Uterus (tissue), 3 donors: ENCODE measurements at regions not wholly inside any gene's neighbourhood (a gene's known extent, or its start where the extent isn't known, plus 50 kb on each side); places are given as distances from the start of the nearest gene placed in this dataset.

Experiments
- DNase-seq, 2 donors: peaks; one replicate each; pipeline ENCODE4 v3.0.0-alpha.2; 2019 to 2020
- H3K27ac ChIP-seq, 2 donors: fragments of 200-600 bp; sonication (generic); 1 replicate in 1 of 2; 2 replicates in 1 of 2; pipeline ENCODE4 v1.5.1; 2016 to 2018
- H3K27me3 ChIP-seq, 2 donors: fragments of 200-600 bp; sonication (generic); one replicate each; pipeline ENCODE4 v1.5.1; 2018 to 2019; ENCODE audit warnings: control low read depth in 1 of 2
- H3K36me3 ChIP-seq, 2 donors: fragments of 200-600 bp; sonication (generic); one replicate each; pipeline ENCODE4 v1.5.1; 2019; ENCODE audit warnings: control low read depth in 1 of 2
- H3K4me1 ChIP-seq, 2 donors: fragments of 200-600 bp; sonication (generic); one replicate each; pipeline ENCODE4 v1.5.1; 2018 to 2019; ENCODE audit warnings: control low read depth in 1 of 2
- H3K4me3 ChIP-seq, 2 donors: fragments of 200-600 bp; sonication (generic); 1 replicate in 1 of 2; 2 replicates in 1 of 2; pipeline ENCODE4 v1.5.1; 2018 to 2019; ENCODE audit warnings: mild to moderate bottlenecking in 1 of 2
- H3K9me3 ChIP-seq, 2 donors: fragments of 200-600 bp; sonication (generic); one replicate each; pipeline ENCODE4 v1.5.1; 2019; ENCODE audit warnings: control low read depth in 1 of 2
- CTCF ChIP-seq, 4 experiments: fragments of 200-600 bp in 2 of 4; fragments of 450-650 bp in 2 of 4; sonication (generic) in 2 of 4; IDR thresholded peaks; one replicate each; pipeline ENCODE4 v1.5.1; 2016 to 2019; ENCODE audit warnings: antibody characterized with exemption in 4 of 4, mild to moderate bottlenecking in 2 of 4, moderate library complexity in 1 of 4
- POLR2A ChIP-seq, 2 donors: fragments of 450-650 bp; IDR thresholded peaks; one replicate each; pipeline ENCODE4 v1.6.1; 2016; ENCODE audit warnings: antibody characterized with exemption in 2 of 2, mild to moderate bottlenecking in 1 of 2, moderate library complexity in 1 of 2
- intact Hi-C: fragments of 100-400 bp; cut with DNase I; formaldehyde crosslinking; loops from one replicate; pipeline ENCODE4 v1.15.1; 2023; ENCODE audit warnings: low total_unique reads
- donor health status: DM: yes; HTN: yes; CAD: no.

GRCh38 chr13:97583907-97584497 is 150.0 kb downstream of the RAP2A start:
- intact Hi-C loops: no loop called here
- Histone ChIP-seq H3K27ac (no peak overlapping the region), H3K27me3 (no peaks in the 10 kb centered on the region), H3K36me3 (no peaks in the 10 kb centered on the region), H3K4me1 (no peaks in the 10 kb centered on the region), H3K9me3 (no peaks in the 10 kb centered on the region), H3K4me3 (no peak overlapping the region)
- DNase-seq: no peak
- TF ChIP-seq CTCF (IDR thresholded peaks at IDR 0.05) (no peak), POLR2A (IDR thresholded peaks at IDR 0.05) (no peak)

- Histone ChIP-seq H3K4me3 (no peak overlapping the region), H3K9me3 (no peaks in the 10 kb centered on the region), H3K27ac (no peak overlapping the region), H3K4me1 (no peaks in the 10 kb centered on the region), H3K36me3 (no peaks in the 10 kb centered on the region), H3K27me3 (no peaks in the 10 kb centered on the region)
- TF ChIP-seq POLR2A (IDR thresholded peaks at IDR 0.05) (no peak), CTCF (IDR thresholded peaks at IDR 0.05) (no peak)
- DNase-seq: no peak
- intact Hi-C loops: no loop called here
Observed at GRCh38 chr13:97586941-97587340, 153.0 kb downstream of the RAP2A start.

- DNase-seq: no peak
- Histone ChIP-seq H3K4me3 (no peak overlapping the region), H3K27ac (no peak overlapping the region), H3K9me3 (no peaks in the 10 kb centered on the region), H3K36me3 (no peaks in the 10 kb centered on the region), H3K27me3 (no peaks in the 10 kb centered on the region), H3K4me1 (no peaks in the 10 kb centered on the region)
- intact Hi-C loops: no loop called here
- TF ChIP-seq CTCF (IDR thresholded peaks at IDR 0.05) (no peak), POLR2A (IDR thresholded peaks at IDR 0.05) (no peak)
Observed at GRCh38 chr13:97588993-97589392, 155.0 kb downstream of the RAP2A start.

- TF ChIP-seq CTCF (IDR thresholded peaks at IDR 0.05): no peak
- no peak for TF ChIP-seq POLR2A (IDR thresholded peaks at IDR 0.05)
- Histone ChIP-seq H3K36me3 (no peaks in the 10 kb centered on the region), H3K27ac (no peak overlapping the region), H3K9me3 (no peaks in the 10 kb centered on the region), H3K4me1 (no peaks in the 10 kb centered on the region), H3K27me3 (no peaks in the 10 kb centered on the region), H3K4me3 (no peak overlapping the region)
- intact Hi-C loops: no loop called here
- no peak for DNase-seq
Observed at GRCh38 chr13:97600458-97601075, 166.6 kb downstream of the RAP2A start.

- no peaks in the 10 kb centered on the region for H3K9me3 ChIP-seq
- H3K4me3 ChIP-seq: no peak overlapping the region
- no peak overlapping the region for H3K27ac ChIP-seq
- no peak for DNase-seq
- H3K36me3 ChIP-seq: no peaks in the 10 kb centered on the region
- TF ChIP-seq CTCF (IDR thresholded peaks at IDR 0.05) (no peak), POLR2A (IDR thresholded peaks at IDR 0.05) (no peak)
- intact Hi-C loops: no loop called here
- H3K4me1 ChIP-seq: no peaks in the 10 kb centered on the region
- no peaks in the 10 kb centered on the region for H3K27me3 ChIP-seq
Observed at GRCh38 chr13:97615266-97615665, 181.3 kb downstream of the RAP2A start.
